ENCODE measurements at regions not wholly inside any gene's neighbourhood (a gene's known extent, or its start where the extent isn't known, plus 50 kb on each side); places are given as distances from the start of the nearest gene placed in this dataset.

GRCh38 chr10:64286533-64286932 lies 765.3 kb downstream of the REEP3 start:
- ATAC-seq (no peak), DNase-seq (no peak)
- intact Hi-C loops (cut with DNase I) = no loop called here
- Histone ChIP-seq H3K4me3 (no peak overlapping the region), H3K36me3 (replicated peaks in 1 of 2; ENCODE audit: insufficient read depth in 1 of 2, low read depth in 2 of 2) (no peaks in the 10 kb centered on the region), H3K27ac (no peak overlapping the region), H3K4me1 (no peaks in the 10 kb centered on the region), H3K27me3 (no peaks in the 10 kb centered on the region), H3K9me3 (no peaks in the 10 kb centered on the region)
- WGBS, 2 donors = 74 to 91% methylated on average over 2 of the region's 2 CpGs
- no peak for TF ChIP-seq POLR2A (IDR thresholded peaks at IDR 0.05)

- no peaks in the 10 kb centered on the region for H3K9me3 ChIP-seq
- H3K4me1 ChIP-seq = no peaks in the 10 kb centered on the region
- ATAC-seq (no peak), DNase-seq (no peak)
- H3K36me3 ChIP-seq (replicated peaks in 1 of 2; ENCODE audit: insufficient read depth in 1 of 2, low read depth in 2 of 2) = no peaks in the 10 kb centered on the region
- H3K4me3 ChIP-seq = no peak overlapping the region
- no peak overlapping the region for H3K27ac ChIP-seq
- intact Hi-C loops (cut with DNase I) = no loop called here
- no peaks in the 10 kb centered on the region for H3K27me3 ChIP-seq
- 72 to 79% methylated on average over 1 of the region's 1 CpG for WGBS, 2 donors
- no peak for TF ChIP-seq CTCF (IDR thresholded peaks at IDR 0.05)
Measured at GRCh38 chr10:64288404-64288803, 767.2 kb downstream of the REEP3 start.

- intact Hi-C loops (cut with DNase I) = no loop called here
- WGBS, 2 donors = 86 to 91% methylated on average over 1 of the region's 1 CpG
- no peak for TF ChIP-seq POLR2A (IDR thresholded peaks at IDR 0.05)
- TF ChIP-seq CTCF (IDR thresholded peaks at IDR 0.05) = no peak
- Histone ChIP-seq H3K36me3 (replicated peaks in 1 of 2; ENCODE audit: insufficient read depth in 1 of 2, low read depth in 2 of 2) (no peaks in the 10 kb centered on the region), H3K4me3 (no peak overlapping the region), H3K9me3 (no peaks in the 10 kb centered on the region), H3K27me3 (no peaks in the 10 kb centered on the region), H3K27ac (no peak overlapping the region), H3K4me1 (no peaks in the 10 kb centered on the region)
- ATAC-seq = no peak
- no peak for DNase-seq
Measured at GRCh38 chr10:64303566-64303965, 782.4 kb downstream of the REEP3 start.

- Histone ChIP-seq H3K27ac (no peak overlapping the region), H3K4me1 (no peaks in the 10 kb centered on the region), H3K9me3 (no peaks in the 10 kb centered on the region), H3K27me3 (no peaks in the 10 kb centered on the region), H3K4me3 (no peak overlapping the region), H3K36me3 (replicated peaks in 1 of 2; ENCODE audit: insufficient read depth in 1 of 2, low read depth in 2 of 2) (no peaks in the 10 kb centered on the region)
- 6 to 8% methylated on average over 3 of the region's 3 CpGs for WGBS, 2 donors
- TF ChIP-seq CTCF (IDR thresholded peaks at IDR 0.05) (no peak), POLR2A (IDR thresholded peaks at IDR 0.05) (no peak)
- DNase-seq (no peak), ATAC-seq (no peak)
- intact Hi-C loops (cut with DNase I) = no loop called here
Measured at GRCh38 chr10:64306729-64307327, 785.6 kb downstream of the REEP3 start.

GRCh38 chr10:64312876-64313275 lies 791.7 kb downstream of the REEP3 start:
- H3K4me3 ChIP-seq = no peak overlapping the region
- no peak for TF ChIP-seq POLR2A (IDR thresholded peaks at IDR 0.05)
- no peak for TF ChIP-seq CTCF (IDR thresholded peaks at IDR 0.05)
- DNase-seq (no peak), ATAC-seq (no peak)
- H3K36me3 ChIP-seq (replicated peaks in 1 of 2; ENCODE audit: insufficient read depth in 1 of 2, low read depth in 2 of 2) = no peaks in the 10 kb centered on the region
- H3K4me1 ChIP-seq = no peaks in the 10 kb centered on the region
- 56 to 72% methylated on average over 5 of the region's 5 CpGs for WGBS, 2 donors
- no peaks in the 10 kb centered on the region for H3K27me3 ChIP-seq
- no peak overlapping the region for H3K27ac ChIP-seq
- no peaks in the 10 kb centered on the region for H3K9me3 ChIP-seq
- intact Hi-C loops (cut with DNase I) = no loop called here

All from body of pancreas (tissue), 4 donors.